ENCODE measurements at regions not wholly inside any gene's neighbourhood (a gene's known extent, or its start where the extent isn't known, plus 50 kb on each side); places are given as distances from the start of the nearest gene placed in this dataset.

DNA sequence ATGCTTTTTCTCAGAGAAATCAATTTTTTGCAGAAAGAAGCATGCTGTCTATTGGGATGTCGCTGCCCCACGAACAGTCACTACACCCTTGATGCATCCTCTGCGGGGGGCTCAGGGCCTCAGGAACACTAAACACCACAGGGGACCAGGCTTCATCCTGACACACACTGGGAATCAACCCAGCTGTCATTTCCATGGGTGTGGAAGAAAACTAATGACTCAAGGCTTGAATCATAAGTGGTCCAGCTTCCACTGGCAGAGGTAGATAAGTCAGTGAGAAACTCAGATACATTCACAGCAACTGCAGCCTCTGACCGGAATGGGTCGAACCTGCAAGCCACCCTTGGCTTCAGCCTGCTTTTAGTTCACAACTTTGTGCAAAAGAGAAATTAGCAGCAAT is 81.3 kb upstream of the SPTLC3 start:
- ChIA-PET POLR2A (ENCODE audit: partially characterized antibody) (no interaction called here), CTCF (ENCODE audit: partially characterized antibody) (interaction anchor here (1.0 to 7.0 kb wide), 3 partner anchors 39 to 176 kb away, joined by 3 to 64 read pairs (median 12); no protein-coding TSS in a partner anchor)
- H4K5ac ChIP-seq (ENCODE audit: insufficient read length, low read depth, low read length), result no peak overlapping the region
- H2BK20ac ChIP-seq (ENCODE audit: low read length), result no peak overlapping the region
- no peaks in the 10 kb centered on the region for H4K20me1 ChIP-seq (replicated peaks in 1 of 2; ENCODE audit: control insufficient read depth in 1 of 2, insufficient read depth in 2 of 2, low read length in 2 of 2)
- no peaks in the 10 kb centered on the region for H3K79me1 ChIP-seq (ENCODE audit: low read depth, low read length)
- H2AFZ ChIP-seq (ENCODE audit: low read length), result no peak overlapping the region
- no peaks in the 10 kb centered on the region for H3K23me2 ChIP-seq (ENCODE audit: low read depth, low read length)
- FAIRE-seq, result no peak
- H3K4me1 ChIP-seq (replicated peaks in 1 of 4; ENCODE audit: control insufficient read depth in 3 of 4, insufficient read depth in 4 of 4, low read length in 3 of 4), result peaks cover 2 to 8% (median 5%) of the 10 kb centered on the region in 4 experiments; a peak in 4 of 7 replicates
- H3K4me3 ChIP-seq (ENCODE audit: extremely low read depth in 1 of 4, insufficient read depth in 2 of 4, low read depth in 3 of 4, low read length in 4 of 4), result no peak overlapping the region
- no peaks in the 10 kb centered on the region for H3K36me3 ChIP-seq (ENCODE audit: control insufficient read depth in 2 of 4, insufficient read depth in 4 of 4, low read length in 3 of 4)
- no peak overlapping the region for H2AK5ac ChIP-seq (ENCODE audit: low read depth, low read length)
- no peak overlapping the region for H3K18ac ChIP-seq (ENCODE audit: extremely low read depth, low read length)
- H2BK15ac ChIP-seq (ENCODE audit: low read length), result no peak overlapping the region
- H3K14ac ChIP-seq (ENCODE audit: insufficient read length), result no peak overlapping the region
- 88% methylated on average over 5 of the region's 5 CpGs; no CpG with 5 or more reads in 1 of the 2 experiments for WGBS, 2 experiments (ENCODE audit: extremely low coverage in 1 of 2, insufficient coverage in 1 of 2, insufficient read length in 1 of 2, insufficient replicate concordance in 2 of 2, low coverage in 1 of 2, low lambda C conversion rate in 2 of 2, missing lambda C conversion rate in 1 of 2)
- no peak overlapping the region for H3K27ac ChIP-seq (ENCODE audit: low read depth, low read length)
- H3K27me3 ChIP-seq (replicated peaks in 1 of 4; ENCODE audit: control insufficient read depth in 3 of 4, extremely low read depth in 1 of 4, insufficient read depth in 3 of 4, low read length in 3 of 4), result peaks cover 0 to 2% (median 0%) of the 10 kb centered on the region in 4 experiments; a peak in 2 of 7 replicates
- no peak overlapping the region for H3K23ac ChIP-seq (ENCODE audit: insufficient read length)
- no peak for TF ChIP-seq ASH2L (IDR thresholded peaks at IDR 0.05; ENCODE audit: low read length)
- TF ChIP-seq JUND (IDR thresholded peaks at IDR 0.05; ENCODE audit: low read length), result no peak
- TF ChIP-seq TEAD4 (IDR thresholded peaks at IDR 0.05; ENCODE audit: low read depth, low read length), result no peak
- no peak for TF ChIP-seq SIRT6 (IDR thresholded peaks at IDR 0.05; ENCODE audit: low read length)
- TF ChIP-seq POU5F1 (IDR thresholded peaks at IDR 0.05; ENCODE audit: low read depth, low read length), result no peak
- TF ChIP-seq PHF8 (conservative IDR thresholded peaks at IDR 0.05; ENCODE audit: low read depth, low read length), result no peak
- no peak for TF ChIP-seq CBX8 (IDR thresholded peaks at IDR 0.05; ENCODE audit: borderline replicate concordance, low read depth, low read length)
- TF ChIP-seq CHD1 (IDR thresholded peaks at IDR 0.05; ENCODE audit: low read depth, low read length), result no peak
- TF ChIP-seq, protein P1, sequence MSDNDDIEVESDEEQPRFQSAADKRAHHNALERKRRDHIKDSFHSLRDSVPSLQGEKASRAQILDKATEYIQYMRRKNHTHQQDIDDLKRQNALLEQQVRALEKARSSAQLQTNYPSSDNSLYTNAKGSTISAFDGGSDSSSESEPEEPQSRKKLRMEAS (IDR thresholded peaks at IDR 0.05), result no peak
- no peak for TF ChIP-seq KDM5A (IDR thresholded peaks at IDR 0.05; ENCODE audit: low read length)
- no peak for TF ChIP-seq POLR2A (IDR thresholded peaks at IDR 0.05; ENCODE audit: control extremely low read depth in 1 of 2, low read depth in 2 of 2, low read length in 2 of 2)
- TF ChIP-seq NANOG (IDR thresholded peaks at IDR 0.05; ENCODE audit: insufficient read depth, low read depth, low read length, poor library complexity, severe bottlenecking), result no peak
- H4K91ac ChIP-seq (replicated peaks; ENCODE audit: insufficient read length, low read length), result no peak overlapping the region
- H3K56ac ChIP-seq (replicated peaks; ENCODE audit: insufficient read length, low read depth, low read length), result no peak overlapping the region
- no peaks in the 10 kb centered on the region for H3K79me2 ChIP-seq (ENCODE audit: control insufficient read depth in 1 of 2, insufficient read depth in 2 of 2, low read length in 2 of 2)
- no peak overlapping the region for H3K4ac ChIP-seq (replicated peaks; ENCODE audit: insufficient read length, low read depth, low read length)
- no peak overlapping the region for H2BK12ac ChIP-seq (ENCODE audit: low read depth, low read length)
- H3K4me2 ChIP-seq (ENCODE audit: insufficient read depth in 1 of 2, low read depth in 2 of 2, low read length in 2 of 2), result no peak overlapping the region
- H3K9ac ChIP-seq (replicated peaks in 1 of 4; ENCODE audit: extremely low read depth in 1 of 4, low read depth in 3 of 4, low read length in 3 of 4), result no peak overlapping the region
- no peak for DNase-seq (ENCODE audit: low read depth in 1 of 2, low spot score in 2 of 2)
- peaks cover 2% of the 10 kb centered on the region in 2 experiments; a peak in 2 of 4 replicates for H3K9me3 ChIP-seq (ENCODE audit: insufficient read depth in 2 of 2, low read depth in 1 of 2, low read length in 1 of 2)
- H4K8ac ChIP-seq (ENCODE audit: extremely low read depth, insufficient read depth, low read length), result no peak overlapping the region
- H2BK5ac ChIP-seq (ENCODE audit: low read depth, low read length), result no peak overlapping the region
- H2BK120ac ChIP-seq (replicated peaks; ENCODE audit: low read depth, low read length), result no peak overlapping the region

Measured in H1 (cell line).